CD14-positive monocyte (primary cell): ENCODE measurements at regions not wholly inside any gene's neighbourhood (a gene's known extent, or its start where the extent isn't known, plus 50 kb on each side); places are given as distances from the start of the nearest gene placed in this dataset.

ENCODE experiments used
- DNase-seq, 3 donors: peaks; one replicate each; pipeline ENCODE4 v3.0.0-alpha.2; 2011 to 2022
- H2AFZ ChIP-seq: 2 replicates; pipeline ENCODE4 v1.6.0; 2012; ENCODE audit warnings: mild to moderate bottlenecking, low read depth, low read length, inconsistent platforms; ENCODE audit not compliant: insufficient read depth, poor library complexity, severe bottlenecking
- H3K27ac ChIP-seq, 2 donors: 1 replicate in 1 of 2; 2 replicates in 1 of 2; pipeline ENCODE4 v1.5.1; 2012 to 2013; ENCODE audit warnings: low read length in 2 of 2, control low read depth in 1 of 2, inconsistent platforms in 1 of 2, low read depth in 1 of 2, mild to moderate bottlenecking in 1 of 2
- H3K27me3 ChIP-seq, 2 donors: one replicate each; pipeline versions ENCODE4 v1.6.0 to v1.6.1; 2011 to 2013; ENCODE audit warnings: low read length in 2 of 2; ENCODE audit not compliant: control insufficient read depth in 2 of 2, insufficient read depth in 2 of 2
- H3K36me3 ChIP-seq, 2 donors: replicated peaks in 1 of 2; 1 replicate in 1 of 2; 2 replicates in 1 of 2; pipeline versions ENCODE4 v1.5.1 to v1.6.1; 2012 to 2013; ENCODE audit warnings: low read length in 2 of 2, control low read depth in 1 of 2, inconsistent platforms in 1 of 2, mild to moderate bottlenecking in 1 of 2; ENCODE audit not compliant: insufficient read depth in 2 of 2, control insufficient read depth in 1 of 2
- H3K4me1 ChIP-seq, 2 donors: 1 replicate in 1 of 2; 2 replicates in 1 of 2; pipeline versions ENCODE4 v1.5.1 to v1.6.1; 2012 to 2013; ENCODE audit warnings: low read length in 2 of 2, control low read depth in 1 of 2, inconsistent platforms in 1 of 2, mild to moderate bottlenecking in 1 of 2, moderate library complexity in 1 of 2; ENCODE audit not compliant: insufficient read depth in 2 of 2, control insufficient read depth in 1 of 2
- H3K4me2 ChIP-seq: replicated peaks from 2 replicates; pipeline ENCODE3; 2012; ENCODE audit warnings: low read length, moderate library complexity, mild to moderate bottlenecking; ENCODE audit not compliant: poor library complexity, severe bottlenecking; ENCODE audit errors: extremely low read depth
- H3K4me3 ChIP-seq, 3 experiments: fragments of 200-600 bp in 1 of 3; sonication (generic) in 1 of 3; replicated peaks in 1 of 3; 1 replicate in 2 of 3; 2 replicates in 1 of 3; pipeline ENCODE4 v1.5.1; 2011 to 2013; ENCODE audit warnings: low read length in 3 of 3, mild to moderate bottlenecking in 3 of 3, control low read depth in 2 of 3, low read depth in 2 of 3, inconsistent platforms in 1 of 3, moderate library complexity in 1 of 3
- H3K79me2 ChIP-seq: 2 replicates; pipeline ENCODE4 v1.6.0; 2012; ENCODE audit warnings: mild to moderate bottlenecking, control low read depth, inconsistent platforms, low read length, moderate library complexity; ENCODE audit not compliant: insufficient read depth
- H3K9ac ChIP-seq: 2 replicates; pipeline ENCODE4 v1.6.0; 2017; ENCODE audit warnings: low read length, mild to moderate bottlenecking; ENCODE audit not compliant: insufficient read depth, poor library complexity, severe bottlenecking
- H3K9me3 ChIP-seq, 2 donors: replicated peaks in 1 of 2; 1 replicate in 1 of 2; 2 replicates in 1 of 2; pipeline versions ENCODE4 v1.5.1 to v1.6.1; 2012 to 2013; ENCODE audit warnings: low read length in 2 of 2, control low read depth in 1 of 2; ENCODE audit not compliant: control insufficient read depth in 1 of 2, insufficient read depth in 1 of 2
- H4K20me1 ChIP-seq: 2 replicates; pipeline ENCODE4 v1.6.0; 2012; ENCODE audit warnings: mild to moderate bottlenecking, low read length, control low read depth, moderate library complexity; ENCODE audit not compliant: insufficient read depth
- H3K27ac Mint-ChIP-seq, 7 donors: one replicate each; pipeline ENCODE4 v1.8.0; 2020; ENCODE audit warnings: mild to moderate bottlenecking in 7 of 7, mixed read lengths in 7 of 7, moderate library complexity in 6 of 7, inconsistent platforms in 2 of 7
- H3K27me3 Mint-ChIP-seq, 3 donors: one replicate each; pipeline ENCODE4 v1.8.0; 2021 to 2022; ENCODE audit warnings: low read depth in 3 of 3, mild to moderate bottlenecking in 3 of 3, mixed read lengths in 3 of 3, moderate library complexity in 3 of 3, inconsistent platforms in 1 of 3
- H3K36me3 Mint-ChIP-seq, 2 donors: one replicate each; pipeline ENCODE4 v1.8.0; 2020; ENCODE audit warnings: mixed read lengths in 2 of 2, inconsistent platforms in 1 of 2, mild to moderate bottlenecking in 1 of 2
- H3K4me1 Mint-ChIP-seq: one replicate; pipeline ENCODE4 v1.8.0; 2020; ENCODE audit warnings: mild to moderate bottlenecking, mixed read lengths
- H3K4me3 Mint-ChIP-seq, 2 donors: one replicate each; pipeline ENCODE4 v1.8.0; 2020; ENCODE audit warnings: mild to moderate bottlenecking in 2 of 2, mixed read lengths in 2 of 2, moderate library complexity in 1 of 2
- H3K9me3 Mint-ChIP-seq, 7 donors: one replicate each; pipeline ENCODE4 v1.8.0; 2020 to 2022; ENCODE audit warnings: mixed read lengths in 7 of 7, mild to moderate bottlenecking in 6 of 7, moderate library complexity in 6 of 7, inconsistent platforms in 2 of 7
- WGBS: methylation state at CpG from one replicate; pipeline ENCODE4 v1.1.5; 2013; ENCODE audit warnings: missing lambda C conversion rate; ENCODE audit not compliant: insufficient coverage; 5-methylcytosine and 5-hydroxymethylcytosine counted together
- intact Hi-C, 2 donors: fragments of 100-400 bp; cut with micrococcal nuclease; formaldehyde crosslinking; loops; one replicate each; pipeline versions ENCODE4 v1.15.0 to v1.15.1; 2023
- TF ChIP-seq, protein P1 (sequence below): fragments of 200-600 bp; IDR thresholded peaks from one replicate; pipeline ENCODE4 v1.8.0; 2022; ENCODE audit warnings: antibody characterized with exemption, mild to moderate bottlenecking

DNA sequence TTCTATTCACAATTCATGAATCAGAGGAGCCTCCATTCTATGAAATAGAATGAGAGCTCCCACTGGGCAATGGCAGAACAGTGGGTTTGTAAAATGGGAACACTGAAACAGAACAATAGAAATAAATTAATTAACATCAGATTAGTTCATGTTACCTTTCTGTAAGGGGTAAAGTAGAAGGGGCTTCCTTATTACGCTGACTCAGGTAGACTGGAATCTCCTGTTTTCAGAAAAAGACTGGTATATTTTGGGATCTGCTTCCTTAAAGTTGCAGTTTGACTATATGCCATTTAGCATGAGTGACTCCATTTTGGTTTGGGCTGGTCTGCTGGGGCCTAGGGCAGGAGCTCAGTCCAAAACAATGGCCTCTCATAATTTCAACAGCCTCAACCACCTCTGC is 52.8 kb upstream of the ZFAND3 start:
- no peaks in the 10 kb centered on the region for H4K20me1 ChIP-seq
- TF ChIP-seq, protein P1, sequence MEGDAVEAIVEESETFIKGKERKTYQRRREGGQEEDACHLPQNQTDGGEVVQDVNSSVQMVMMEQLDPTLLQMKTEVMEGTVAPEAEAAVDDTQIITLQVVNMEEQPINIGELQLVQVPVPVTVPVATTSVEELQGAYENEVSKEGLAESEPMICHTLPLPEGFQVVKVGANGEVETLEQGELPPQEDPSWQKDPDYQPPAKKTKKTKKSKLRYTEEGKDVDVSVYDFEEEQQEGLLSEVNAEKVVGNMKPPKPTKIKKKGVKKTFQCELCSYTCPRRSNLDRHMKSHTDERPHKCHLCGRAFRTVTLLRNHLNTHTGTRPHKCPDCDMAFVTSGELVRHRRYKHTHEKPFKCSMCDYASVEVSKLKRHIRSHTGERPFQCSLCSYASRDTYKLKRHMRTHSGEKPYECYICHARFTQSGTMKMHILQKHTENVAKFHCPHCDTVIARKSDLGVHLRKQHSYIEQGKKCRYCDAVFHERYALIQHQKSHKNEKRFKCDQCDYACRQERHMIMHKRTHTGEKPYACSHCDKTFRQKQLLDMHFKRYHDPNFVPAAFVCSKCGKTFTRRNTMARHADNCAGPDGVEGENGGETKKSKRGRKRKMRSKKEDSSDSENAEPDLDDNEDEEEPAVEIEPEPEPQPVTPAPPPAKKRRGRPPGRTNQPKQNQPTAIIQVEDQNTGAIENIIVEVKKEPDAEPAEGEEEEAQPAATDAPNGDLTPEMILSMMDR, result no peak
- Mint-ChIP-seq H3K36me3 (no peaks in the 10 kb centered on the region), H3K9me3 (peaks cover 0 to 3% (median 0%) of the 10 kb centered on the region in 7 donors), H3K27me3 (peaks cover 5 to 16% (median 10%) of the 10 kb centered on the region in 3 donors), H3K27ac (no peak overlapping the region), H3K4me1 (no peaks in the 10 kb centered on the region), H3K4me3 (no peak overlapping the region)
- no peaks in the 10 kb centered on the region for H3K36me3 ChIP-seq
- no peak overlapping the region for H3K27ac ChIP-seq
- H3K4me3 ChIP-seq, result no peak overlapping the region
- intact Hi-C loops, result no loop called here
- no peaks in the 10 kb centered on the region for H3K4me1 ChIP-seq
- no peak for DNase-seq
- no peaks in the 10 kb centered on the region for H3K9me3 ChIP-seq
- H3K27me3 ChIP-seq, result no peaks in the 10 kb centered on the region
- H2AFZ ChIP-seq, result no peak overlapping the region
- H3K79me2 ChIP-seq, result no peaks in the 10 kb centered on the region
- no peak overlapping the region for H3K9ac ChIP-seq
- no peak overlapping the region for H3K4me2 ChIP-seq
- 100% methylated on average over 1 of the region's 1 CpG for WGBS

DNA sequence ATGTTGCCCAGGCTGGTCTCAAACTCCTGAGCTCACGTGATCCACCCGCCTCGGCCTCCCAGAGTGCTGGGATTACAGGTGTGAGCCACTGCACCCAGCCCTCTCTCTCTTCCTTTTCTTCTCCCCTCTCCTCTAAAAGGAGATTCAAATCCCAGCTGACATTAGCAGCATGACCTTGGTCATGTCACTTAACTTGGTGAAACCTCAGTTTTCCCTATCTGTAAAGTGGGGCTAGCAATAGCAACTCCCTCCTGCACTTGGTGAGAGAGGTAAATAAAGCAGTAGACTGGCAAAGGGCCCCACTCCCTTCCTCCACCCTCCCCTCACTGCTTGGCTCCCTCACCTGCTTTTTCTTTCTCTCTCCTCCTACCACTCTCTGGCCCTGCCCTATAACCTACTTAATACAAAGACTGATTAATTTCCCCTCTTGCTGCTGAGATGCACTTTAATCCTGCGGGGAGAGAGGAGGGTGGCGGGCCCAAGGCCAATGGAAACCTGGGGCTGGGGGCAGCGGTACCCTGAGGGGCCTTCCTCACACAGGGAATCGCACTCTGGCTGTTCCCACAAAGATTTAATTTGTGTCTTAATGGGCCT is 54.2 kb upstream of the ZFAND3 start:
- H3K36me3 Mint-ChIP-seq, result no peaks in the 10 kb centered on the region
- H3K27me3 Mint-ChIP-seq, result peaks cover 7 to 16% (median 11%) of the 10 kb centered on the region in 3 donors

More for the DNA sequence above, 54.2 kb upstream of the ZFAND3 start:
- H3K4me2 ChIP-seq, result no peak overlapping the region
- Mint-ChIP-seq H3K27ac (no peak overlapping the region), H3K4me3 (no peak overlapping the region), H3K4me1 (no peaks in the 10 kb centered on the region), H3K9me3 (peaks cover 0 to 3% (median 0%) of the 10 kb centered on the region in 7 donors)
- H3K4me1 ChIP-seq, result no peaks in the 10 kb centered on the region
- H3K36me3 ChIP-seq, result no peaks in the 10 kb centered on the region
- DNase-seq, result no peak
- intact Hi-C loops, result no loop called here
- H4K20me1 ChIP-seq, result no peaks in the 10 kb centered on the region
- no peaks in the 10 kb centered on the region for H3K79me2 ChIP-seq
- no peak overlapping the region for H3K27ac ChIP-seq
- no peak overlapping the region for H2AFZ ChIP-seq
- H3K9me3 ChIP-seq, result no peaks in the 10 kb centered on the region
- H3K9ac ChIP-seq, result peak overlapping the region; percentile 27
- 100% methylated on average over 2 of the region's 7 CpGs for WGBS
- H3K27me3 ChIP-seq, result no peaks in the 10 kb centered on the region
- no peak overlapping the region for H3K4me3 ChIP-seq
- TF ChIP-seq, protein P1, result no peak
